ENCODE measurements at regions not wholly inside any gene's neighbourhood (a gene's known extent, or its start where the extent isn't known, plus 50 kb on each side); places are given as distances from the start of the nearest gene placed in this dataset.

GRCh38 chr5:160929906-160930305 is 77.9 kb upstream of the ATP10B start:
- TF ChIP-seq CTCF (IDR thresholded peaks at IDR 0.05; ENCODE audit: borderline replicate concordance, extremely low read depth, low read length, poor library complexity, severe bottlenecking) (no peak), EZH2 (IDR thresholded peaks at IDR 0.05; ENCODE audit: borderline replicate concordance, low read depth, low read length, severe bottlenecking) (no peak)

All from DND-41 (cell line).